ENCODE measurements at regions not wholly inside any gene's neighbourhood (a gene's known extent, or its start where the extent isn't known, plus 50 kb on each side); places are given as distances from the start of the nearest gene placed in this dataset.

DNA sequence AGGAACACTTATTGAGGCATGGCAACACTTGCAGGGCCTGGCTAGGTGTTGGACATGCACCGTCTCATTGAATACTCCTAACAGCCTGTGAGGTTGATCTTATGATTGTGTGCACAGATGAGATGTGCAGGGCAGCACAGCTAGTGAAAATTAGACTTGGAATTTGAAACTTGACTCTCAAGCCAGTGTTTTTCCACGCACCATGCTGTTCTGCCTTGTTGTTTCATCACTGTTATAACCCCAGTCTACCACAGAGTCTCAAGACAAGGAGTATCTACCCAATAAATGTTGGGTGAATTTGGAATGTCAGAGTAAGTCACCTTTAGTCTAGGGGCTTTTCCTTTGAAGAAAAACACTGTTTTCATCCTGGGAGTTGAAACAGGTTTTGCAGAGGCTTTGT lies 55.8 kb upstream of the LRIG3 start:
- ChIA-PET CTCF (no interaction called here), SMC1A (ENCODE audit: uncharacterized antibody, unreplicated experiment) (no interaction called here), POLR2A (no interaction called here), RAD21 (ENCODE audit: unreplicated experiment) (no interaction called here)
- no TSS peak for BruUV-seq (replicated peaks)
- intact Hi-C loops (cut with micrococcal nuclease; ENCODE audit: unreplicated experiment) (no loop called here), in situ Hi-C loops (cut with MboI) (no loop called here)
- DNase-seq (ENCODE audit: low read depth, low spot score) (no peak), FAIRE-seq (no peak), ATAC-seq (no peak)
- Histone ChIP-seq H3K27me3 (replicated peaks in 1 of 2; ENCODE audit: control insufficient read depth in 2 of 2, insufficient read depth in 2 of 2, low read length in 1 of 2) (no peaks in the 10 kb centered on the region), H3K9ac (ENCODE audit: control insufficient read depth, insufficient read depth, low read length) (no peak overlapping the region), H2AFZ (ENCODE audit: control insufficient read depth, low read depth, low read length) (no peak overlapping the region), H3K79me2 (ENCODE audit: control insufficient read depth, insufficient read depth, low read length) (no peaks in the 10 kb centered on the region), H3K36me3 (ENCODE audit: control insufficient read depth in 2 of 2, insufficient read depth in 2 of 2, low read length in 1 of 2) (no peaks in the 10 kb centered on the region), H3K9me3 (replicated peaks; ENCODE audit: control insufficient read depth, insufficient read depth, low read length) (no peaks in the 10 kb centered on the region), H4K20me1 (ENCODE audit: control insufficient read depth, insufficient read depth) (no peaks in the 10 kb centered on the region), H3K27ac (ENCODE audit: control insufficient read depth, insufficient read depth) (no peak overlapping the region), H3K4me2 (ENCODE audit: control insufficient read depth, insufficient read depth) (no peak overlapping the region), H3K4me1 (ENCODE audit: control insufficient read depth, insufficient read depth, low read length) (no peaks in the 10 kb centered on the region), H3K4me3 (no peak overlapping the region)
- 47% methylated on average over 2 of the region's 2 CpGs for WGBS (ENCODE audit: insufficient coverage, insufficient replicate concordance, low lambda C conversion rate, missing lambda C conversion rate)
- TF ChIP-seq NFXL1 (IDR thresholded peaks at IDR 0.05; ENCODE audit: borderline replicate concordance) = no peak
- TF ChIP-seq, protein P1, sequence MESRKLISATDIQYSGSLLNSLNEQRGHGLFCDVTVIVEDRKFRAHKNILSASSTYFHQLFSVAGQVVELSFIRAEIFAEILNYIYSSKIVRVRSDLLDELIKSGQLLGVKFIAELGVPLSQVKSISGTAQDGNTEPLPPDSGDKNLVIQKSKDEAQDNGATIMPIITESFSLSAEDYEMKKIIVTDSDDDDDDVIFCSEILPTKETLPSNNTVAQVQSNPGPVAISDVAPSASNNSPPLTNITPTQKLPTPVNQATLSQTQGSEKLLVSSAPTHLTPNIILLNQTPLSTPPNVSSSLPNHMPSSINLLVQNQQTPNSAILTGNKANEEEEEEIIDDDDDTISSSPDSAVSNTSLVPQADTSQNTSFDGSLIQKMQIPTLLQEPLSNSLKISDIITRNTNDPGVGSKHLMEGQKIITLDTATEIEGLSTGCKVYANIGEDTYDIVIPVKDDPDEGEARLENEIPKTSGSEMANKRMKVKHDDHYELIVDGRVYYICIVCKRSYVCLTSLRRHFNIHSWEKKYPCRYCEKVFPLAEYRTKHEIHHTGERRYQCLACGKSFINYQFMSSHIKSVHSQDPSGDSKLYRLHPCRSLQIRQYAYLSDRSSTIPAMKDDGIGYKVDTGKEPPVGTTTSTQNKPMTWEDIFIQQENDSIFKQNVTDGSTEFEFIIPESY (IDR thresholded peaks at IDR 0.05) = no peak
- TF ChIP-seq ZNF274 (IDR thresholded peaks at IDR 0.05; ENCODE audit: insufficient read depth, insufficient read length) = no peak
- no peak for TF ChIP-seq YY1 (IDR thresholded peaks at IDR 0.05; ENCODE audit: low read depth, low read length)
- no peak for TF ChIP-seq DPF2 (IDR thresholded peaks at IDR 0.05)
- TF ChIP-seq FOS (IDR thresholded peaks at IDR 0.05; ENCODE audit: borderline replicate concordance, extremely low read depth, insufficient read length) = no peak
- TF ChIP-seq, protein P2, sequence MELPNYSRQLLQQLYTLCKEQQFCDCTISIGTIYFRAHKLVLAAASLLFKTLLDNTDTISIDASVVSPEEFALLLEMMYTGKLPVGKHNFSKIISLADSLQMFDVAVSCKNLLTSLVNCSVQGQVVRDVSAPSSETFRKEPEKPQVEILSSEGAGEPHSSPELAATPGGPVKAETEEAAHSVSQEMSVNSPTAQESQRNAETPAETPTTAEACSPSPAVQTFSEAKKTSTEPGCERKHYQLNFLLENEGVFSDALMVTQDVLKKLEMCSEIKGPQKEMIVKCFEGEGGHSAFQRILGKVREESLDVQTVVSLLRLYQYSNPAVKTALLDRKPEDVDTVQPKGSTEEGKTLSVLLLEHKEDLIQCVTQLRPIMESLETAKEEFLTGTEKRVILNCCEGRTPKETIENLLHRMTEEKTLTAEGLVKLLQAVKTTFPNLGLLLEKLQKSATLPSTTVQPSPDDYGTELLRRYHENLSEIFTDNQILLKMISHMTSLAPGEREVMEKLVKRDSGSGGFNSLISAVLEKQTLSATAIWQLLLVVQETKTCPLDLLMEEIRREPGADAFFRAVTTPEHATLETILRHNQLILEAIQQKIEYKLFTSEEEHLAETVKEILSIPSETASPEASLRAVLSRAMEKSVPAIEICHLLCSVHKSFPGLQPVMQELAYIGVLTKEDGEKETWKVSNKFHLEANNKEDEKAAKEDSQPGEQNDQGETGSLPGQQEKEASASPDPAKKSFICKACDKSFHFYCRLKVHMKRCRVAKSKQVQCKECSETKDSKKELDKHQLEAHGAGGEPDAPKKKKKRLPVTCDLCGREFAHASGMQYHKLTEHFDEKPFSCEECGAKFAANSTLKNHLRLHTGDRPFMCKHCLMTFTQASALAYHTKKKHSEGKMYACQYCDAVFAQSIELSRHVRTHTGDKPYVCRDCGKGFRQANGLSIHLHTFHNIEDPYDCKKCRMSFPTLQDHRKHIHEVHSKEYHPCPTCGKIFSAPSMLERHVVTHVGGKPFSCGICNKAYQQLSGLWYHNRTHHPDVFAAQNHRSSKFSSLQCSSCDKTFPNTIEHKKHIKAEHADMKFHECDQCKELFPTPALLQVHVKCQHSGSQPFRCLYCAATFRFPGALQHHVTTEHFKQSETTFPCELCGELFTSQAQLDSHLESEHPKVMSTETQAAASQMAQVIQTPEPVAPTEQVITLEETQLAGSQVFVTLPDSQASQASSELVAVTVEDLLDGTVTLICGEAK (IDR thresholded peaks at IDR 0.05; ENCODE audit: borderline replicate concordance) = no peak
- TF ChIP-seq ASH2L (IDR thresholded peaks at IDR 0.05; ENCODE audit: borderline replicate concordance, low read depth) = no peak
- TF ChIP-seq NRF1 (conservative IDR thresholded peaks at IDR 0.05; ENCODE audit: low read depth, low read length) = no peak
- no peak for TF ChIP-seq RAD51 (IDR thresholded peaks at IDR 0.05)
- TF ChIP-seq SP1 (IDR thresholded peaks at IDR 0.05; ENCODE audit: low read depth, low read length) = no peak
- TF ChIP-seq, protein P3, sequence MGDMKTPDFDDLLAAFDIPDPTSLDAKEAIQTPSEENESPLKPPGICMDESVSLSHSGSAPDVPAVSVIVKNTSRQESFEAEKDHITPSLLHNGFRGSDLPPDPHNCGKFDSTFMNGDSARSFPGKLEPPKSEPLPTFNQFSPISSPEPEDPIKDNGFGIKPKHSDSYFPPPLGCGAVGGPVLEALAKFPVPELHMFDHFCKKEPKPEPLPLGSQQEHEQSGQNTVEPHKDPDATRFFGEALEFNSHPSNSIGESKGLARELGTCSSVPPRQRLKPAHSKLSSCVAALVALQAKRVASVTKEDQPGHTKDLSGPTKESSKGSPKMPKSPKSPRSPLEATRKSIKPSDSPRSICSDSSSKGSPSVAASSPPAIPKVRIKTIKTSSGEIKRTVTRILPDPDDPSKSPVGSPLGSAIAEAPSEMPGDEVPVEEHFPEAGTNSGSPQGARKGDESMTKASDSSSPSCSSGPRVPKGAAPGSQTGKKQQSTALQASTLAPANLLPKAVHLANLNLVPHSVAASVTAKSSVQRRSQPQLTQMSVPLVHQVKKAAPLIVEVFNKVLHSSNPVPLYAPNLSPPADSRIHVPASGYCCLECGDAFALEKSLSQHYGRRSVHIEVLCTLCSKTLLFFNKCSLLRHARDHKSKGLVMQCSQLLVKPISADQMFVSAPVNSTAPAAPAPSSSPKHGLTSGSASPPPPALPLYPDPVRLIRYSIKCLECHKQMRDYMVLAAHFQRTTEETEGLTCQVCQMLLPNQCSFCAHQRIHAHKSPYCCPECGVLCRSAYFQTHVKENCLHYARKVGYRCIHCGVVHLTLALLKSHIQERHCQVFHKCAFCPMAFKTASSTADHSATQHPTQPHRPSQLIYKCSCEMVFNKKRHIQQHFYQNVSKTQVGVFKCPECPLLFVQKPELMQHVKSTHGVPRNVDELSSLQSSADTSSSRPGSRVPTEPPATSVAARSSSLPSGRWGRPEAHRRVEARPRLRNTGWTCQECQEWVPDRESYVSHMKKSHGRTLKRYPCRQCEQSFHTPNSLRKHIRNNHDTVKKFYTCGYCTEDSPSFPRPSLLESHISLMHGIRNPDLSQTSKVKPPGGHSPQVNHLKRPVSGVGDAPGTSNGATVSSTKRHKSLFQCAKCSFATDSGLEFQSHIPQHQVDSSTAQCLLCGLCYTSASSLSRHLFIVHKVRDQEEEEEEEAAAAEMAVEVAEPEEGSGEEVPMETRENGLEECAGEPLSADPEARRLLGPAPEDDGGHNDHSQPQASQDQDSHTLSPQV (IDR thresholded peaks at IDR 0.05) = no peak
- no peak for TF ChIP-seq NR2F1 (conservative IDR thresholded peaks at IDR 0.05)
- no peak for TF ChIP-seq BACH1 (IDR thresholded peaks at IDR 0.05; ENCODE audit: borderline replicate concordance)
- no peak for TF ChIP-seq TARDBP (IDR thresholded peaks at IDR 0.05; ENCODE audit: borderline replicate concordance)
- no peak for TF ChIP-seq RB1 (IDR thresholded peaks at IDR 0.05; ENCODE audit: borderline replicate concordance)
- TF ChIP-seq ZNF207 (IDR thresholded peaks at IDR 0.05; ENCODE audit: borderline replicate concordance) = no peak
- TF ChIP-seq NFYB (IDR thresholded peaks at IDR 0.05; ENCODE audit: insufficient read depth, low read depth, low read length) = no peak

Data from GM12878 (cell line).